SU-DHL-6 (cell line): ENCODE measurements at regions not wholly inside any gene's neighbourhood (a gene's known extent, or its start where the extent isn't known, plus 50 kb on each side); places are given as distances from the start of the nearest gene placed in this dataset.

ENCODE experiments used
- CTCF ChIP-seq: fragments of 200-600 bp; sonication (generic); IDR thresholded peaks from one replicate; pipeline ENCODE4 v1.5.1; 2017; ENCODE audit warnings: antibody characterized with exemption, mild to moderate bottlenecking, low read length, moderate library complexity; ENCODE audit not compliant: insufficient read depth, poor library complexity, severe bottlenecking
- EZH2phosphoT487 ChIP-seq: fragments of 200-600 bp; sonication (generic), shearing (Covaris generic); conservative IDR thresholded peaks from 2 replicates; pipeline ENCODE4 v1.6.1; 2018; ENCODE audit warnings: mild to moderate bottlenecking, antibody characterized with exemption, low read length, moderate library complexity, mixed read lengths

- TF ChIP-seq CTCF: no peak
- TF ChIP-seq EZH2phosphoT487: no peak
Measured at GRCh38 chr12:131615326-131616042, 95.4 kb upstream of the SFSWAP start.
